GM12892 (cell line): ENCODE measurements at regions not wholly inside any gene's neighbourhood (a gene's known extent, or its start where the extent isn't known, plus 50 kb on each side); places are given as distances from the start of the nearest gene placed in this dataset.

Source experiments
- POLR2A ChIP-seq: IDR thresholded peaks from 2 replicates; pipeline ENCODE4 v1.6.1; 2011; ENCODE audit warnings: low read depth, low read length, control low read depth
- POLR2AphosphoS5 ChIP-seq: IDR thresholded peaks from 2 replicates; pipeline ENCODE4 v1.6.1; 2011; ENCODE audit warnings: low read depth, low read length, control low read depth
- TAF1 ChIP-seq: IDR thresholded peaks from 2 replicates; pipeline ENCODE4 v1.6.1; 2011; ENCODE audit warnings: low read depth, mild to moderate bottlenecking, control low read depth, low read length, borderline replicate concordance

- no peak for TF ChIP-seq POLR2A
- no peak for TF ChIP-seq POLR2AphosphoS5
- TF ChIP-seq TAF1, result no peak
Observed at GRCh38 chr10:6957851-6958250, 377.8 kb upstream of the PRKCQ start.
